B cell (primary cell): ENCODE measurements at regions not wholly inside any gene's neighbourhood (a gene's known extent, or its start where the extent isn't known, plus 50 kb on each side); places are given as distances from the start of the nearest gene placed in this dataset.

Experiments
- ATAC-seq: fragments of 200-7000 bp; cut with Tn5 transposase; one replicate; pipeline ENCODE4 v1.10.0; 2021; ENCODE audit warnings: low read depth, mild to moderate bottlenecking, moderate number of reproducible peaks, moderate library complexity
- CTCF ChIA-PET: fragments of 350-600 bp; sonication (Branson Sonifier 250); formaldehyde crosslinking; loops from one replicate; lab custom pipeline; 2021; ENCODE audit warnings: antibody characterized with exemption, inconsistent platforms; lab: Charles Lee
- POLR2A ChIA-PET: fragments of 350-600 bp; sonication (Branson Sonifier 250); formaldehyde crosslinking; loops from one replicate; lab custom pipeline; 2021; ENCODE audit warnings: antibody characterized with exemption; lab: Charles Lee
- DNase-seq: peaks from one replicate; pipeline ENCODE4 v3.0.0; 2013
- H2AFZ ChIP-seq: 2 replicates; pipeline ENCODE4 v1.6.1; 2012; ENCODE audit warnings: mild to moderate bottlenecking, low read depth, low read length; ENCODE audit not compliant: insufficient read depth, poor library complexity, severe bottlenecking
- H3K27ac ChIP-seq, 2 donors: 1 replicate in 1 of 2; 2 replicates in 1 of 2; pipeline ENCODE4 v1.5.1; 2012 to 2013; ENCODE audit warnings: low read length in 2 of 2, mild to moderate bottlenecking in 2 of 2, moderate library complexity in 1 of 2
- H3K27me3 ChIP-seq, 4 experiments: fragments of 200-600 bp in 1 of 4; sonication (generic) in 1 of 4; replicated peaks in 1 of 4; 1 replicate in 2 of 4; 2 replicates in 2 of 4; pipeline versions ENCODE4 v1.6.1 to v1.7.0; 2013 to 2016; ENCODE audit warnings: low read length in 3 of 4, mild to moderate bottlenecking in 2 of 4, mixed read lengths in 1 of 4, moderate library complexity in 1 of 4; ENCODE audit not compliant: insufficient read depth in 4 of 4, control insufficient read depth in 3 of 4; ENCODE audit errors: control extremely low read depth in 1 of 4
- H3K36me3 ChIP-seq, 2 experiments: replicated peaks in 1 of 2; 1 replicate in 1 of 2; 2 replicates in 1 of 2; pipeline versions ENCODE4 v1.6.1 to v1.7.1; 2013; ENCODE audit warnings: low read length in 1 of 2; ENCODE audit not compliant: insufficient read depth in 2 of 2, control insufficient read depth in 1 of 2; ENCODE audit errors: control extremely low read depth in 1 of 2, extremely low read depth in 1 of 2
- H3K4me1 ChIP-seq, 2 donors: fragments of 200-600 bp in 1 of 2; sonication (generic) in 1 of 2; 1 replicate in 1 of 2; 2 replicates in 1 of 2; pipeline versions ENCODE4 v1.5.1 to v1.6.1; 2013 to 2017; ENCODE audit warnings: low read length in 2 of 2; ENCODE audit not compliant: control insufficient read depth in 2 of 2, insufficient read depth in 2 of 2
- H3K4me2 ChIP-seq: replicated peaks from 2 replicates; pipeline ENCODE3; 2012; ENCODE audit warnings: mild to moderate bottlenecking, low read depth, low read length; ENCODE audit not compliant: poor library complexity, severe bottlenecking
- H3K4me3 ChIP-seq, 5 experiments: fragments of 200-600 bp in 1 of 5; sonication (generic) in 1 of 5; 1 replicate in 3 of 5; 2 replicates in 2 of 5; pipeline versions ENCODE4 v1.5.1 to v1.7.0; 2011 to 2016; ENCODE audit warnings: low read length in 4 of 5, mild to moderate bottlenecking in 4 of 5, low read depth in 2 of 5, control low read depth in 1 of 5, moderate library complexity in 1 of 5; ENCODE audit not compliant: insufficient read depth in 1 of 5; ENCODE audit errors: control extremely low read depth in 1 of 5, extremely low read depth in 1 of 5
- H3K79me2 ChIP-seq: fragments of 200-600 bp; sonication (generic); one replicate; pipeline ENCODE4 v1.6.0; 2016; ENCODE audit warnings: low read length; ENCODE audit not compliant: control insufficient read depth, insufficient read depth
- H3K9ac ChIP-seq: fragments of 200-600 bp; sonication (generic); 2 replicates; pipeline ENCODE4 v1.6.1; 2017; ENCODE audit warnings: mild to moderate bottlenecking, low read length, moderate library complexity
- H3K9me3 ChIP-seq, 3 donors: one replicate each; pipeline versions ENCODE4 v1.6.1 to v1.7.1; 2013; ENCODE audit warnings: low read length in 2 of 3; ENCODE audit not compliant: control insufficient read depth in 2 of 3, insufficient read depth in 1 of 3; ENCODE audit errors: control extremely low read depth in 1 of 3
- H4K20me1 ChIP-seq: 2 replicates; pipeline ENCODE4 v1.6.0; 2012; ENCODE audit warnings: mild to moderate bottlenecking, low read length; ENCODE audit not compliant: insufficient read depth, control insufficient read depth, poor library complexity, severe bottlenecking
- H3K27ac Mint-ChIP-seq: one replicate; pipeline ENCODE4 v1.8.0; 2021; ENCODE audit warnings: mixed read lengths
- H3K27me3 Mint-ChIP-seq: one replicate; pipeline ENCODE4 v1.8.0; 2021; ENCODE audit warnings: mixed read lengths
- H3K4me1 Mint-ChIP-seq: one replicate; pipeline ENCODE4 v1.8.0; 2021; ENCODE audit warnings: mixed read lengths
- H3K4me3 Mint-ChIP-seq: one replicate; pipeline ENCODE4 v1.8.0; 2021; ENCODE audit warnings: mixed read lengths
- H3K9me3 Mint-ChIP-seq: one replicate; pipeline ENCODE4 v1.8.0; 2022; ENCODE audit warnings: mixed read lengths; ENCODE audit not compliant: insufficient read depth
- CTCF ChIP-seq: fragments of 200-600 bp; IDR thresholded peaks from one replicate; pipeline ENCODE4 v1.8.0; 2022; ENCODE audit warnings: antibody characterized with exemption, mild to moderate bottlenecking
- EZH2 ChIP-seq: IDR thresholded peaks from 2 replicates; pipeline ENCODE4 v1.6.1; 2012; ENCODE audit warnings: borderline replicate concordance, low read depth, mild to moderate bottlenecking, moderate library complexity, low read length; ENCODE audit not compliant: insufficient read depth, poor library complexity, severe bottlenecking
- WGBS: methylation state at CpG from one replicate; pipeline ENCODE4 v1.1.5; 2013; ENCODE audit warnings: missing lambda C conversion rate; ENCODE audit not compliant: insufficient coverage; 5-methylcytosine and 5-hydroxymethylcytosine counted together
- intact Hi-C: fragments of 100-400 bp; cut with micrococcal nuclease; formaldehyde crosslinking; loops from one replicate; pipeline ENCODE4 v1.10.0; 2022

- Histone ChIP-seq H2AFZ (no peak overlapping the region), H3K36me3 (no peaks in the 10 kb centered on the region), H3K9ac (no peak overlapping the region), H3K27me3 (no peaks in the 10 kb centered on the region), H4K20me1 (no peaks in the 10 kb centered on the region), H3K4me2 (no peak overlapping the region), H3K27ac (no peak overlapping the region), H3K4me1 (no peaks in the 10 kb centered on the region), H3K79me2 (no peaks in the 10 kb centered on the region), H3K4me3 (no peak overlapping the region), H3K9me3 (peaks cover 0 to 15% (median 1%) of the 10 kb centered on the region in 3 donors)
- intact Hi-C loops: no loop called here
- CTCF ChIA-PET: no interaction called here
- 71% methylated on average over 1 of the region's 3 CpGs for WGBS
- POLR2A ChIA-PET: no interaction called here
- Mint-ChIP-seq H3K9me3 (no peaks in the 10 kb centered on the region), H3K27ac (no peak overlapping the region), H3K4me1 (no peaks in the 10 kb centered on the region), H3K4me3 (no peak overlapping the region), H3K27me3 (peaks cover 3% of the 10 kb centered on the region)
- DNase-seq (no peak), ATAC-seq (no peak)
- no peak for TF ChIP-seq EZH2
- TF ChIP-seq CTCF: no peak
Observed at GRCh38 chr13:31587698-31588266, 151.5 kb upstream of the RXFP2 start.

GRCh38 chr13:31588316-31588715, 151.0 kb upstream of the RXFP2 start:
- CTCF ChIA-PET: no interaction called here
- Mint-ChIP-seq H3K27ac (no peak overlapping the region), H3K4me1 (no peaks in the 10 kb centered on the region), H3K4me3 (no peak overlapping the region), H3K27me3 (peaks cover 3% of the 10 kb centered on the region), H3K9me3 (no peaks in the 10 kb centered on the region)
- no peaks in the 10 kb centered on the region for H3K4me1 ChIP-seq
- POLR2A ChIA-PET: no interaction called here
- no peak overlapping the region for H3K4me3 ChIP-seq
- H3K36me3 ChIP-seq: no peaks in the 10 kb centered on the region
- H3K9me3 ChIP-seq: peaks cover 0 to 18% (median 1%) of the 10 kb centered on the region in 3 donors
- H3K9ac ChIP-seq: no peak overlapping the region
- no peak overlapping the region for H3K4me2 ChIP-seq
- intact Hi-C loops: no loop called here
- WGBS: 54% methylated on average over 3 of the region's 3 CpGs
- no peak for TF ChIP-seq CTCF
- no peak for TF ChIP-seq EZH2
- no peak for DNase-seq
- no peak overlapping the region for H2AFZ ChIP-seq
- no peak for ATAC-seq
- H3K79me2 ChIP-seq: no peaks in the 10 kb centered on the region
- no peaks in the 10 kb centered on the region for H4K20me1 ChIP-seq
- H3K27ac ChIP-seq: no peak overlapping the region
- H3K27me3 ChIP-seq: no peaks in the 10 kb centered on the region
